ENCODE measurements at regions not wholly inside any gene's neighbourhood (a gene's known extent, or its start where the extent isn't known, plus 50 kb on each side); places are given as distances from the start of the nearest gene placed in this dataset.

DNA sequence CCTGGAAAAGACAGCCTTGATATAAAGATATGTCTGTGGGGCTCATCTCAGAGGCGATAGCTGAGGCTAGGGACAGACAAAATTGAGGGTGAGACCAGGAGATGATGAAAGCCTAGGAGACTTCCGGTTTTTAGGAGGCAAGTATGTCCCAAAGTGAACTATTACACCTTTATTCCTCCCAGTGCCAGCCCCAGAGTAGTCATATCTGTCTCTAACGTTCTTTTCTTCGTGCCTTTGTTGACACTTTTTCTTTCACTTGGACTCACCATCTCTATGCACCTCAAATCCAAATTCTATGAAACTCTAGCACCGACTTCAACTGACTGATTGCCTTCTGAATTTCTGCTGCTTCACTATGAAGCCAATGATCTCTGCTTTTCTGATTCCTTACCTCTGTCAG, 93.8 kb upstream of the RASGRP1 start:
- no peak overlapping the region for H3K4me3 Mint-ChIP-seq
- no peaks in the 10 kb centered on the region for H3K27me3 Mint-ChIP-seq (ENCODE audit: low read depth)
- H3K4me1 Mint-ChIP-seq (ENCODE audit: low read depth), result peaks cover 64% of the 10 kb centered on the region
- peaks cover 3% of the 10 kb centered on the region for H3K9me3 Mint-ChIP-seq
- H3K36me3 Mint-ChIP-seq (ENCODE audit: insufficient read depth), result no peaks in the 10 kb centered on the region
- ATAC-seq, result peak in 1 of 2 donors; percentile 20
- no peak for DNase-seq

- Mint-ChIP-seq H3K4me3 (peak overlapping the region; percentile 53), H3K36me3 (ENCODE audit: insufficient read depth) (no peaks in the 10 kb centered on the region), H3K27me3 (ENCODE audit: low read depth) (no peaks in the 10 kb centered on the region), H3K9me3 (peaks cover 3% of the 10 kb centered on the region), H3K4me1 (ENCODE audit: low read depth) (peaks cover 67% of the 10 kb centered on the region)
- DNase-seq (peak; percentile 36), ATAC-seq (peak; percentile 72 to 79)
Measured at GRCh38 chr15:38660738-38661137, 96.1 kb upstream of the RASGRP1 start.

DNA sequence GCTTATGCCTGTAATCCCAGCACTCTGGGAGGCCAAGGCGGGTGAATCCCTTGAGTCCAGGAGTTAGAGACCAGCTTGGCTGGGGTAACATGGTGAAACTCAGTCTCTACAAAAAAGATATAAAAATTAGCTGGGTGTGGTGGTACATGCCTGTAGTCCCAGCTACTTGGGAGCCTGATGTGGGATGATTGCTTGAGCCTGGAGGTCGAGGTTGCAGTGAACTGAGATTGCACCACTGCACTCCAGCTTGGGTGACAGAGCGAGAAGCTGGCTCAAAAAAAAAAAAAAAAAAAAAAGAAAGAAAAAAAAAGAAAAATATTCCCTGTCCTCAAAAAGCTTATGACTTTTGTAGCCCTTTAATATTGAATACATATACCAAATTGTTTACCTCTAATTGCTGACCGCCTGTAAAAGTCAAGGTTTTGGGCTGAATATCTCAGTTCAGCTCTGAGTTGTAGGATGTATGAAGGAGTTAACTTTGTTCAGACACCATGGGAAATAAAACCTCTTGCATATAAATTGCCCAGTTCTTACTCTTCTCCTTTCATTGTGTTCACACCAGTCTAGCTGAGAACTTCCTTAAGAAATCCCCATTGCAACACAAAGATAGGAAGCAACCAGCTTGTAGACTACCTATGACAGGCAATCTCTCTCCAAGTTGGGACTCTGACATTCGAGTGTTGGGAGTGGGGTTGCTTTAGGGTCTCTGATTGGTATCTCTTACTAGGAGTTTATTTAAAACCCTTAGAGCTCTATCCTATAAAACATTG, 97.6 kb upstream of the RASGRP1 start:
- Mint-ChIP-seq H3K4me3 (no peak overlapping the region), H3K4me1 (ENCODE audit: low read depth) (peaks cover 77% of the 10 kb centered on the region), H3K9me3 (peaks cover 3% of the 10 kb centered on the region), H3K36me3 (ENCODE audit: insufficient read depth) (no peaks in the 10 kb centered on the region), H3K27me3 (ENCODE audit: low read depth) (no peaks in the 10 kb centered on the region)
- ATAC-seq, result no peak
- DNase-seq, result no peak

- Mint-ChIP-seq H3K9me3 (peaks cover 3% of the 10 kb centered on the region), H3K4me3 (no peak overlapping the region), H3K36me3 (ENCODE audit: insufficient read depth) (no peaks in the 10 kb centered on the region), H3K4me1 (ENCODE audit: low read depth) (peaks cover 79% of the 10 kb centered on the region), H3K27me3 (ENCODE audit: low read depth) (no peaks in the 10 kb centered on the region)
- no peak for DNase-seq
- ATAC-seq, result no peak
Measured at GRCh38 chr15:38662805-38663204, 98.2 kb upstream of the RASGRP1 start.

DNA sequence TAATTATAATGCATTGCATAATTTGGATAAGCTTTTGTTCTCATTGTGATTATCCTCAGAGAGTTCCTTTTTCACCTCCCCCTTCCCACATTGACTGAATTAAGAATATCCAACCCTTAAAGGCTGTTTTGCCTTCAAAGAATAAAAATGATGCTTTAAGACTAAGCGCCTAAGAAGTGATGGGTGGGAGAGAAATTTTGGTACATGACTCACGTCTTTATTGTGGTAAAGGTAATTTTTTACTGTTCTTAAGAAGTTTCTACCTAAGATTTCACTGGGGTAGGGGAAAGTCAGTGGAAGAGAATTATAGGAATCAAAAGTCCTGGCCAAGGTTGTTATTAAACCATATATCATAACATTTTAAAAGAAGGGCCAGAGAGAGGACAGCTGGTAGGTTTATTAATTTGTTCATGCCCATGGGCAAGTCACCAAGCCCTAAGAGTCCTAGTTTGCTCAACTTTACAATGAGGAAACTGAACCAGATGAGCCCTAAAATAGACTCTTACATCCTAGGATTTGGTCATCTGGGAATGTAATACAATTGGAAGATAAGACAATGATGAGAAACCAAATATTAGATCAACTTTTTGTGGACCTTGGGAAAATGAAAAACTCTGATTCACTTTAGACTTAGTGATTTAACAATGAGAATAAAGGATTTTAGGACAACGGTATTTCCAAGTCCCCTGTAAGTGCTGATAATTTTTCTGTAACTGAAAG, 101.1 kb upstream of the RASGRP1 start:
- no peaks in the 10 kb centered on the region for H3K27me3 Mint-ChIP-seq (ENCODE audit: low read depth)
- H3K4me1 Mint-ChIP-seq (ENCODE audit: low read depth), result peaks cover 85% of the 10 kb centered on the region
- DNase-seq (no peak), ATAC-seq (peak; percentile 64 to 75)
- no peaks in the 10 kb centered on the region for H3K36me3 Mint-ChIP-seq (ENCODE audit: insufficient read depth)
- H3K4me3 Mint-ChIP-seq, result no peak overlapping the region
- peaks cover 6% of the 10 kb centered on the region for H3K9me3 Mint-ChIP-seq

DNA sequence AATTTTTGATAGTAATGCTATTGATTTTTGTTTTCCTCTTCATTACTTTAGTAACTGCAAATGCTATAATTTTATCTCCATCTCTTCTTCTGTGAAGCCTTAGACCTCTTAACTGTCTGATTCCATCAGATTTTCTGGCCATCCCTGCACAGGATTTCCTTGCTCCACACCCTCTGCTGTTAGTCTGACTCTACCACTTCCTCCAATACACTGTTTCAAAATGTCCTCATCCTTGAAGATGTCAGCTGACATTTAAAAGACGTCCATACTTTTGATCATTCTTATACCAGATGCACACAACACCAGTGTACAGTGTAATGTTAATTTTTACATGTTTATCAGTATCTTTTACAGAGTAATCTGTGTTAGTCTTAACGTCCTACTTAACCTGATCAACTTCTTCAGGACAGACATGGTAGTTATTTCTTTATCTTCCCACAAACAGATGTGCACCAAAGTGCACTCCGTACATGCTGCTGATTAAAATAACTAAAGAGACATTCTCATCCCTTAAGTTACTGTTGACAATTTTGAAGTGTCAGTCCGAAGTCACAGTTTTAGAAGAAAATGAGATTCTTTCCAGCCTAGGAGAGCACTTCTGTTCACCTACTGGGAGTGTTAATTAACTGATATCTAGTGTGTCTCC, 102.4 kb upstream of the RASGRP1 start:
- no peak for DNase-seq
- ATAC-seq, result no peak
- Mint-ChIP-seq H3K4me3 (peak overlapping the region; percentile 3), H3K4me1 (ENCODE audit: low read depth) (peaks cover 86% of the 10 kb centered on the region), H3K9me3 (peaks cover 6% of the 10 kb centered on the region), H3K27me3 (ENCODE audit: low read depth) (no peaks in the 10 kb centered on the region), H3K36me3 (ENCODE audit: insufficient read depth) (no peaks in the 10 kb centered on the region)

DNA sequence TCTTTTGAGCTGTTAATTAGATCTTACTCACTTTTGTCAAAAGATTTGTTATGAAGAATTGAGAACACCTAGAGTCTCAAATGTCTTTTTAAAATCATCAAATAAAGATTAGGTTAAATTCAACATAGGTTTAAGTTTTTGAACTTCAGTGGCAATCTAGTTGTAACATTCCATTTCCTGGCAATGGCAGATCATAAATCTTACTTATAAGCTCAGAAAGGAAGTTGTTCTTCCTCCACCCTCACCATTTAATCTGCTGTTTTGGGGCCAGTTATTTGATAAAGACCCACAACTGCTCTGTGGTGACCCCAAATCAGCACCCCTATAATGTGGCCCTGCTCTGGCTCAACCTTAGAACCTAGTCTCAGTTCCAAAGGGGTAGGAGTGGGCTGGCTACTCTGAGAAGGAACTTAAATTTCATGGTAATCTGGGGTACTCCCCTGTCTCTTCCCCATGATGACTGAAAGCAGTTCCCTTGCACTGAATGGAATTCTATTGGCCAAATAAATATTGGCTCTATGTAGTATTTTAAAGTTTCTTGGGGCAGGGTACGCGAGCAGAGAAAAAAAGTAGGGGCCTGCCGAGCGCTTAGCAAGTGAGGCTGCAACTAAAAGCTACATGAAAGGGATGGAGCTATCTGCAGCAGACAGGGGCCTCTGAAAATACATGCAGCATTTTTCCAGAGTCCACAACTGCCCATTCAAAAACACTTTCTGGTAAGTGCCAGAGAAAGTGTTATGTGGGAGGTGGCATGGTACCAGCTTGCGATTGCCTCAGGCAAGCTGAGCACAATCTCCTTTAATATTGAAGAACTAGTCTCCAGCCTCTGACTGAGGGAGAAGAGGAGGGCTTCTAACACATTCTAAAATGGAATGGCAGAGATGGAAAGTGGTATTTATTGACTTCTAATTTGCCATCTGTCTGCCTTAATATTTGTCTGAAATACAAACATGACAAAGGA, 103.6 kb upstream of the RASGRP1 start:
- ATAC-seq, result no peak
- no peaks in the 10 kb centered on the region for H3K27me3 Mint-ChIP-seq (ENCODE audit: low read depth)
- DNase-seq, result no peak
- H3K9me3 Mint-ChIP-seq, result peaks cover 6% of the 10 kb centered on the region
- no peaks in the 10 kb centered on the region for H3K36me3 Mint-ChIP-seq (ENCODE audit: insufficient read depth)
- H3K4me3 Mint-ChIP-seq, result no peak overlapping the region
- H3K4me1 Mint-ChIP-seq (ENCODE audit: low read depth), result peaks cover 88% of the 10 kb centered on the region

- Mint-ChIP-seq H3K27me3 (ENCODE audit: low read depth) (no peaks in the 10 kb centered on the region), H3K4me3 (no peak overlapping the region), H3K9me3 (peaks cover 6% of the 10 kb centered on the region), H3K4me1 (ENCODE audit: low read depth) (peaks cover 90% of the 10 kb centered on the region), H3K36me3 (ENCODE audit: insufficient read depth) (no peaks in the 10 kb centered on the region)
- ATAC-seq, result no peak
- DNase-seq, result no peak
Measured at GRCh38 chr15:38668898-38669391, 104.3 kb upstream of the RASGRP1 start.

DNA sequence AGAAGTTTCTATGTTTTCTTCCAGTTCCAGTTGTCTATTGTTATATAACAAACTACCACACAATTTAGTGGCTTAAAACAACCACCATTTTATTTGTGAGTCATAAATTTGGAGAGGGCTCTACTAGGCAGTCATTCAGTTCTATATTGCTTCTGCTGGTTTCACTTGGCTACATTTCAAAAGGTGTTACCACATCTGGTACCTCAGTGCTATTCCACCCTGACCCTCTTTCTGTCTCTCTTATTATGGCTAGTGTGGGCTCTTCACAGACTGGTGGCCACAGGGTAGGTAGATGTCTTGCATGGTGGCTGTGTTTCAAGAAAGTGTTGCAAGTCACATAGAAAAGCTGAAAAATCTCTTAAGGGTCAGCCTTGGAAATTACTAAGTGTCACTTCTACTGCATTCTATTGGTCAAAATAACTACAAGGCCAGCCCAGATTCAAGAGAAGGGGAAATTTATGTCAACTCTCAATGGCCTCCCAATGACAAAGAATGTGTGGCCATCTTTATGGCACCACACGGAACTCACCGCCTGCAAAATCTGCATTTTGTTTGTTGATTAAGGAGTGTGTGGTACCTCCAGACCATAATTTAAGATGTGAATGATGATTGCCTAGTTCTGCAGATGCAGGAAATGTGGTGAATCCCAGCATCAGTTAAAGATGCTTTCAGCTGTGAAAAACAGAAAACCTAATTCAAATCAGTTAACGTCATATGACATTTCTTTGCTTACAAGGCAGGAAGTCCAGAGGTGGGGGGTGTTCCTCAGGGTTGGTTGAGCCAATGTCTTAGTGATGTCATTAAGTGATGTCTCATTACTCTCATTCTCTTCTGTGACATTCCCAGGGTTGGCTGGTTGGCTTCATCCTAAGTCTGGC, 105.8 kb upstream of the RASGRP1 start:
- Mint-ChIP-seq H3K27me3 (ENCODE audit: low read depth) (no peaks in the 10 kb centered on the region), H3K36me3 (ENCODE audit: insufficient read depth) (no peaks in the 10 kb centered on the region), H3K9me3 (peaks cover 6% of the 10 kb centered on the region), H3K4me1 (ENCODE audit: low read depth) (peaks cover 85% of the 10 kb centered on the region), H3K4me3 (peak overlapping the region; percentile 48)
- DNase-seq, result peak; percentile 64
- peak; percentile 59 to 63 for ATAC-seq

DNA sequence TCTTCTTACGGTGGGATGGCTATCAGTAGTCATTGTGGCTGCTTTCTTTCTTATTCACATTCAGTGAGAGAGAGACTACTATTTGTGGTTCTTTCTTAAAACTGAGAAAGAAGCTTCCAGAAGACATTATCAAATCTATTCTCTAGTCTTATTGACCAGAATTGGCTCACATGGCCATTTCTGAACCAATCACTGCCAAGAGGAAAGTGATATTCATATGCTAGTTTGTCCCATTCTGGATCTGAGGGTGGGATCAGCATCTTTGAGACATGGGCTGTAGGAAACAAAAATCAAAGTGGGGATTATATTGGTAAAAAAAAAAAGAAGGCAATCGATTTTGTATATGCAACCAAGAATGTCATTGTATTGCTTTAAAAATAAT, 106.4 kb upstream of the RASGRP1 start:
- ATAC-seq (no peak), DNase-seq (no peak)
- Mint-ChIP-seq H3K4me3 (peak overlapping the region; percentile 48), H3K27me3 (ENCODE audit: low read depth) (no peaks in the 10 kb centered on the region), H3K36me3 (ENCODE audit: insufficient read depth) (no peaks in the 10 kb centered on the region), H3K4me1 (ENCODE audit: low read depth) (peaks cover 80% of the 10 kb centered on the region), H3K9me3 (peaks cover 6% of the 10 kb centered on the region)

DNA sequence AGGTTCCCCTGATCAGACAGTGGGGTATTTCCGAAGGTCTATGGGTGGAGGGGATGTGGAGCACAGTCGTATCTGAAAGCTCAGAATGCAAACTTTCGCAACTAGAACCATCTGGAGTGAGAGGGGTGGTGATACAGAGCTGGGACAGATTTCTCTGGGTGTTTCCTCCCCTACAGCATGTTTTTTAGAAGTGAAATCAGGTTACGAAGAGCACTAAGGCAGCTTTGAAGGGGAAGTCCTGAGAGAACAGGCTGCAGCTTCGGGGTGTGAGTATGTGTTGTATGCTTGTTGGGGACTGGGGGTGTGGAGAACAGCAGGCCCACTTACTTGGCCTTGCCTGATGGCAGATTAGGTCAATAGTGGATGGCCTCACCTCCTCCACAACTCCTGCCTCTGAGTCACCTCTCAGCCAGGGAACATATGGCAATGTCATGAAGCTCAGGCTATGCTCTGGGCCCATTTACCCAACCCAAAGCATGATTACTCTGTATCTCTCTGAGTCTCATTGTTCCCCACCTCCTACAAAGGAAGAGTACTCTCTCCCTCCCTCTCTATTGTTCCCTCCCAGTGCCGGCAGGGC, 107.2 kb upstream of the RASGRP1 start:
- Mint-ChIP-seq H3K9me3 (peaks cover 6% of the 10 kb centered on the region), H3K27me3 (ENCODE audit: low read depth) (no peaks in the 10 kb centered on the region), H3K36me3 (ENCODE audit: insufficient read depth) (no peaks in the 10 kb centered on the region), H3K4me3 (peak overlapping the region; percentile 34), H3K4me1 (ENCODE audit: low read depth) (peaks cover 73% of the 10 kb centered on the region)
- ATAC-seq (peak; percentile 66 to 67), DNase-seq (peak; percentile 29)

GRCh38 chr15:38672273-38672672, 107.7 kb upstream of the RASGRP1 start:
- DNase-seq (no peak), ATAC-seq (peak; percentile 36 to 42)
- Mint-ChIP-seq H3K4me3 (peak overlapping the region; percentile 34), H3K36me3 (ENCODE audit: insufficient read depth) (no peaks in the 10 kb centered on the region), H3K9me3 (peaks cover 6% of the 10 kb centered on the region), H3K4me1 (ENCODE audit: low read depth) (peaks cover 72% of the 10 kb centered on the region), H3K27me3 (ENCODE audit: low read depth) (no peaks in the 10 kb centered on the region)
